ENCODE measurements at regions not wholly inside any gene's neighbourhood (a gene's known extent, or its start where the extent isn't known, plus 50 kb on each side); places are given as distances from the start of the nearest gene placed in this dataset.
"Not testable (repeated sequence)": the region's sequence is repeated elsewhere in the genome, so short reads cannot be mapped to it uniquely, and the experiment has no call there.

GRCh38 chrX:53883196-53883595 lies 161.1 kb downstream of the PHF8 start:
- DNase-seq, result no peak

- DNase-seq, result no peak
These were observed 161.9 kb downstream of the PHF8 start for GRCh38 chrX:53882331-53882730.

DNA sequence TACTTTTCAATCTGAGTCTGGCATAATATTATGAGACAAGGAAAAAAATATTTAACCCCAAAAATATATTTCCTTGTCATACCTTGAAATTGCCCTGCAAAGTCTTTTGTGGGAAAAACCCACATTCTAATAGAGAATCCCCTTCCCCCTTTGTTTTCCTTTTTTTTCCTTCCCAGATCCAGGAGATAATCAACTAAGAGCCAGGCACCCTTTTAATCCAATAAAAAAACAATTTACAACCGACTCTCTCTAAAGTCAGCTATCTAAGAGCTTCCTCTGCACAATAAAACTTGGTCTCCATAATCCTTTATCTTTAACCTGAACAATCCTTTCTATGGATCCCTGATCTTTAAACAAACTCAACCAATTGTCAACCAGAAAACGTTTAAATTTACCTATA lies 163.5 kb downstream of the PHF8 start:
- DNase-seq, result not testable (repeated sequence)

GRCh38 chrX:53859890-53860289 lies 173.4 kb upstream of the HUWE1 start:
- no peak for DNase-seq

DNA sequence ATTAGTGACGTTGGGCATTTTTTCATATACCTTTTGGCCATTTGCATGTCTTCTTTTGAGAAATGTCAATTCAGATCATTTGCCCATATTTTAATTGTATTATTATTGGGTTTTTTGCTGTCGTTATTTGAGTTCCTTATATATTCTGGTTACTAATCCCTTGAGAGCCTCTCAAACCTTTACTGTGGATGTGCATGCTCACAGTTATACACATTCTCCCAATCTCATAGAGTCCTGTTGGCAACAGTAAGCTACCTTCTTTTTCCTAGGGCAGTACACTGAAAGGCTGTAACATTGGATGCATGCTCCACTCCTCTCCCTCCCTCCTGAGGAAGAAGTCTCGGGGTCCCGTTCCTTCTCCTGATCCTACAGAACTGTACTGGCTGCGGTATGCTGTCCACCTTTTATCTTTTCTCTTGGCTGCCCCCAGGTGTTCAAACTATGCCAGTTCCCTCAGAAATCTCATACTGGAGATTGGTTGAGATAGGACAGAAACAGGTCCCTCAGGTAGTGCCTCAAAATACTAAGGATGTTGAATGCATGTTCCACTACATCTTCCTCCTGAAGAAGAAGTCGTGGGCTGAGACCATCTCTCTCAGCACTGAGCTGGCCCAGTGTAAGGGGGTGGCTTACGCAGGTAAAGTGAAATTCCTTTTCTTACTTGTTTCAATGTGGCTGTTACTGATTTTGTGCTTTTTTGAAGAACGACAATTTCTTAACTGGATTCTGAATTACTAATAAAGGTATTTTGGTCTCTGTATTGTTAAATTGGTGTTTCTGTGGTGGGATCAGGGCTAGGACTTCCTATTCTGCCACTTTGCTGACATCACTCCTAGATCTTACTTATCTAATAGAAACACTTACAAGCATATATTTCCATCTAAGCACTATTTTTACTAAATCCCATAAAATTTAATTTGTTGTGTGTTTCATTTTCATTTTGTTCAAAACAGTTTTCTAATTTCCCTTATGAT lies 145.4 kb upstream of the HUWE1 start:
- DNase-seq, result peak; percentile 23

GRCh38 chrX:53824686-53825085 lies 138.2 kb upstream of the HUWE1 start:
- no peak for DNase-seq

GRCh38 chrX:53818115-53818514 lies 131.6 kb upstream of the HUWE1 start:
- DNase-seq, result not testable (repeated sequence)

GRCh38 chrX:53817548-53817947 lies 131.0 kb upstream of the HUWE1 start:
- no peak for DNase-seq

DNA sequence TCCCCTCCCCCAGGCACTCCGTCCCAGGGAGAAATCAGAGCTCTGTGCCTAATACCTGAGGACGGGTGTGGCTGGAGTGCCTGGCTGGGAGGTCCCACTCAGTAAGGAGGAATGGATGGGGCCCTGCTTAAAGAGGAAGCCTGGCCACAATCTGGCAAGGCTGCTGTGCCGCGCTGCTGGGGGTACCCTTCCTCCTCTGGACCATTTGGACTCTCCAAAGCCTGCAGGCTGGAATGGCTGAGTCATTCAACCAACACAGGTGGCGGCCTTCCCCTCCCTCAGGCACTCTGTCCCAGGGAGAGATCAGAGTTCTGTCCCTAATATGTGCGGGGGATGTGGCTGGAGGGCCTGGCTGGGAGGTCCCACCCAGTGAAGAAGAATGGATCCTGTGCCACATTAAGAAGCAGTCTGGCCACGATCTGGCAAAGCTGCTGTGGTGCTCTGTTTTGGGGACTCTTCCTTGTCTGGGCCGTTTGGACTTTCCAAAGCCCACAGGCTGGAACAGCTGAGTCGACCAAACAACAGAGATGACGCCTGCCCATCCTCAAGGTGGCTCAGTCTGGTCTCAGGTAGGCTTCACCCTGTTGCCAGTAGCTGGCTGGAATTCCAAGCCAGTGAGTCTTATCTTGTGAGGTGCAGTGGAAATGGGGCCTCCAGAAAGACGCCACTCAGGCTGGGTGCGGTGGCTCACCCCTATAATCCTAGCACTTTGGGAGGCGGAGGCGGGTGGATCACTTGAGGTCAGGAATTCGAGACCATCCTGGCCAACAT lies 127.3 kb upstream of the HUWE1 start:
- DNase-seq, result no peak

DNA sequence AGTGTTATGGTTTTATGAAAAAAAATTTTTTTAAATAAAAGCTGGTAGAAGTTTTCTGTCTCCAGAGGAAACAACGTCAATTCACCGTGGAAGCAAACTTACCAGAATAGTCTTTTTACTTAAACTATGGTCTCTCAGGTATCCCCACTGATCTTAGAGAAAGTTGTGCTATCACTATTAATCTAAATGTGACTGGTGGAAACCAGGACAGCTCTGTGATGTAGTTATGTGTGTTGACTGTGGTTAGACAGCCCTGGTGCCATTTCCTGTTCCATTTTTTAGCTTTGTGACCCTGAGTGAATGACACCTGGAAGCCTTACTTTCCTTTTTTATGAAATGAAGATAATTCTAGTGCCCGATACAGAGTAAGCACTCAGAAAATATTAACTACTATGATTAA lies 111.8 kb upstream of the HUWE1 start:
- no peak for DNase-seq

- no peak for DNase-seq
These were observed 109.1 kb upstream of the HUWE1 start for GRCh38 chrX:53795576-53795975.

DNA sequence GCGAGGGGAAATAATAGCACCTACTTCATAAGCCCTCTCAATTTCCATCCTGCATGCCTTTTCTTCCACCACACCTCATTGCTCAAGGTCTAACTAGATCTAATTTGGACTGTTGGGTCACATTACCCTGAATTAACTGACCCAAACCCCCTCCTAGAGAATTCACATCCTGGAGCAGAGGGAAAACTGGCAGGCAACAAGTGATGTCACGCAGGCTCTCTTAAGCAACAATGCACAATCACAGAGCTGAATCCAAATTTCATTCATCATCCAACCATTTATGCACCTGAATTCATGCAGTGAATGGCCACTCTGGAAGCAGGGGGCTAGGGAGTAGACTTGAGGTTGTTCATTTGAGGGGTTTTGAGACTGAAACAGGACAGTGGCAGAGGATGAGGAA lies 107.7 kb upstream of the HUWE1 start:
- DNase-seq, result no peak

DNA sequence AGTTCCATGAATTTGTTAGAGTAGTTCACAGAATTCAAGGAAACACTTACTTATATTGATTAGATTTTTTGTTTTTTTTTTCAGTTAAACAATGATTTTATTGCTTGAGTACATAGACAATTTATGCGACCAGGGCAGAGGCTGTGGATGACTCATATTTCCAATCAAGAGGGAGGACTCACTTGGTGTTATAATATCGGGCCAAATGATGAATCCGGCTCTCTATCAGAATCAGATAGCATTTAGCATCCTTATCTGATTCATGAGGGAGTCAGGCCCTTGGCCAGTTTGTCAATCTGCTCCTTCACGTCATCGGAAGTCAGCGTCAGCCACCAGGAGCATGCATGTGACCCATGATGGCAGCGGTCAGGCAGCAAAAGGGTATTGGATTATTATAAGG lies 82.3 kb upstream of the HUWE1 start:
- no peak for DNase-seq

GRCh38 chrX:53768451-53768850 lies 81.9 kb upstream of the HUWE1 start:
- no peak for DNase-seq

DNA sequence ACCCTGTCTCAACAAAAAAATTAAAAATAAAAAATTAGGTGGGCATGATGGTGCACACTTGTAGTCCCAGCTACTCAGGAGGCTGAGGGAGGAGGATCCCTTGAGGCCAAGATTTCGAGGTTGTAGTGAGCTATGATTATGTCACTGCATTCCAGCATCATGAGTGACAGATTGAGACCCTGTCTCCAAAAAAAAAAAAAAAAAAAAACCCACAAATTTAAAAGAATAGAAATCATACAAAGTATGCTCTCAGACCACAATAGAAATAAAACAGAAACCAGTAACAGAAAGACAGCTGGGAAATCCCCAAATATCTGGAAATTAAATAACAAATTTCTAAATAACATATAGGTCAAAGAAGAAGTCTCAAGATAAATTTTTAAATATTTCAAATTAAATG lies 81.0 kb upstream of the HUWE1 start:
- no peak for DNase-seq

DNA sequence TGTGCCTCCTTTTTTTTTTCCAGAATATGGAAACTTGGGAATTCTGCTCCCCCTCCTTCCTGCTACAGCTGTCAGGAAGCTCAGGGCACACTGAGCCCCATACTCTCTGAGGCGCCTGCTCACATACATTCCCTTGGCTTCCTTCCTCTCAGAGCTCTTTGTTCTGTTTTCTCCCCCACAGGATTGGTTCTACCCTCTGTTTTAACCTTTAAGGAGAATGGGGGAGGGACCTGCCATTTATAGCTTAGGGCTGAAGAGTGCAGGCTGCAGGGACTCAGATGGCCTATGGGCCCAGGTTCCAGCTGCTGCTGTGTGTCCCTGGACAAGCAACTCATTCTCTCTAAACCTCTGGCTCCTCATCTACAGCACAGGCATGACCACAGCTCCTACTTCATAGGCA lies 70.7 kb upstream of the HUWE1 start:
- DNase-seq, result not testable (repeated sequence)

- DNase-seq, result no peak
These were observed 60.2 kb upstream of the HUWE1 start for GRCh38 chrX:53746718-53747117.

GRCh38 chrX:53743244-53743643 lies 56.7 kb upstream of the HUWE1 start:
- DNase-seq, result no peak

DNA sequence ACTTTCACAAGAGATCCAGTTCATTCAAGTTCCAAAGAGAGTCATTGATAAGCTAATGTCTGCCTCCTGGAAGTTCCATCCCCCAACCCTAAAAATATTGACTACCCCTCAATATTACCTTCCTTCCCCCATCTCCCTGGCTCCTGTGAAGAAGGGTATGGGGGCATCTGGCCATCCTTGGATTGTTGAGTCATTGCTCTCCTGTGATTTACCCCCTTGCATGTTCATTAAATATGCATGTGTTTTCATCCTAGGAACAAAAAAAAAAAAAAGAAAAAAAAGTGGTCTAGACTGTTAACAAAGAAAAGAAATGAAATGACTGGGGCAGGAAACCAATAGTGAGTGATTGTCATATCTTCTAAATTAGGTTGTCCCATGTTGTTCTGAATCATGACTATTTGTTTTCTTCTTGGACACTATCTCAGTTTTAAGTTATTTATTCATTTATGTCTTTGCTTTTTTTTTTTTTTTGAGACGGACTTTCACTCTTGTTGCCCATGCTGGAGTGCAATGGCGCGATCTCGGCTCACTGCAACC lies 51.9 kb upstream of the HUWE1 start:
- no peak for DNase-seq
